Activated CD4-positive, alpha-beta memory T cell treated with anti-CD3 and anti-CD28 coated beads, Interleukin-2, amount 10 ng/mL, durations not matched to agents 7 days and 5 days (primary cell): ENCODE measurements at regions not wholly inside any gene's neighbourhood (a gene's known extent, or its start where the extent isn't known, plus 50 kb on each side); places are given as distances from the start of the nearest gene placed in this dataset.
"Not testable (repeated sequence)": the region's sequence is repeated elsewhere in the genome, so short reads cannot be mapped to it uniquely, and the experiment has no call there.

Source experiments
- CTCF ChIA-PET: fragments of 350-600 bp; sonication (Branson Sonifier 250); formaldehyde crosslinking; loops from one replicate; lab custom pipeline; 2021; ENCODE audit warnings: antibody characterized with exemption, inconsistent platforms; lab: Charles Lee
- POLR2A ChIA-PET: fragments of 350-600 bp; sonication (Branson Sonifier 250); formaldehyde crosslinking; loops from one replicate; lab custom pipeline; 2021; ENCODE audit warnings: antibody characterized with exemption; lab: Charles Lee
- DNase-seq: peaks from one replicate; pipeline ENCODE4 v3.0.0-alpha.2; 2020
- H3K27ac Mint-ChIP-seq: one replicate; pipeline ENCODE4 v1.8.0; 2021; ENCODE audit warnings: mild to moderate bottlenecking, mixed read lengths
- H3K27me3 Mint-ChIP-seq: one replicate; pipeline ENCODE4 v1.8.0; 2021; ENCODE audit warnings: mixed read lengths
- H3K36me3 Mint-ChIP-seq: one replicate; pipeline ENCODE4 v1.8.0; 2021; ENCODE audit warnings: low read depth, mixed read lengths
- H3K4me1 Mint-ChIP-seq: one replicate; pipeline ENCODE4 v1.8.0; 2021; ENCODE audit warnings: mixed read lengths
- H3K4me3 Mint-ChIP-seq: one replicate; pipeline ENCODE4 v1.8.0; 2021; ENCODE audit warnings: mild to moderate bottlenecking, mixed read lengths
- H3K9me3 Mint-ChIP-seq: one replicate; pipeline ENCODE4 v1.8.0; 2021; ENCODE audit warnings: mixed read lengths

- ChIA-PET POLR2A (no interaction called here), CTCF (no interaction called here)
- Mint-ChIP-seq H3K4me1 (no peaks in the 10 kb centered on the region), H3K36me3 (no peaks in the 10 kb centered on the region), H3K4me3 (no peak overlapping the region), H3K27me3 (no peaks in the 10 kb centered on the region), H3K9me3 (peaks cover 6% of the 10 kb centered on the region), H3K27ac (no peak overlapping the region)
- DNase-seq = no peak
Observed at GRCh38 chr4:75154994-75155393, 222.1 kb downstream of the PARM1 start.

GRCh38 chr4:75146223-75146622, 213.3 kb downstream of the PARM1 start:
- no peak overlapping the region for H3K27ac Mint-ChIP-seq

GRCh38 chr4:75144475-75144874, 211.6 kb downstream of the PARM1 start:
- H3K9me3 Mint-ChIP-seq = no peaks in the 10 kb centered on the region
- no peak overlapping the region for H3K4me3 Mint-ChIP-seq
- H3K27ac Mint-ChIP-seq = no peak overlapping the region
- H3K27me3 Mint-ChIP-seq = no peaks in the 10 kb centered on the region
- no peak for DNase-seq
- CTCF ChIA-PET = no interaction called here
- no peaks in the 10 kb centered on the region for H3K36me3 Mint-ChIP-seq
- POLR2A ChIA-PET = no interaction called here
- H3K4me1 Mint-ChIP-seq = no peaks in the 10 kb centered on the region

More at GRCh38 chr4:75146223-75146622, 213.3 kb downstream of the PARM1 start:
- ChIA-PET POLR2A (no interaction called here), CTCF (no interaction called here)
- DNase-seq = no peak
- H3K27me3 Mint-ChIP-seq = no peaks in the 10 kb centered on the region
- H3K9me3 Mint-ChIP-seq = no peaks in the 10 kb centered on the region
- no peaks in the 10 kb centered on the region for H3K4me1 Mint-ChIP-seq
- H3K4me3 Mint-ChIP-seq = no peak overlapping the region
- H3K36me3 Mint-ChIP-seq = no peaks in the 10 kb centered on the region

- Mint-ChIP-seq H3K27ac (no peak overlapping the region), H3K4me3 (no peak overlapping the region), H3K4me1 (no peaks in the 10 kb centered on the region), H3K27me3 (no peaks in the 10 kb centered on the region), H3K9me3 (no peaks in the 10 kb centered on the region), H3K36me3 (no peaks in the 10 kb centered on the region)
- POLR2A ChIA-PET = no interaction called here
- CTCF ChIA-PET = interaction anchor here (0.6 kb wide), 1 partner anchor 33 kb away, joined by 4 read pairs; no protein-coding TSS in a partner anchor
- no peak for DNase-seq
Observed at GRCh38 chr4:75142850-75143249, 209.9 kb downstream of the PARM1 start.

GRCh38 chr4:75142382-75142781, 209.5 kb downstream of the PARM1 start:
- no peaks in the 10 kb centered on the region for H3K36me3 Mint-ChIP-seq
- H3K27ac Mint-ChIP-seq = no peak overlapping the region
- ChIA-PET CTCF (interaction anchor here (0.6 kb wide), 1 partner anchor 33 kb away, joined by 4 read pairs; no protein-coding TSS in a partner anchor), POLR2A (no interaction called here)
- no peaks in the 10 kb centered on the region for H3K9me3 Mint-ChIP-seq
- H3K4me3 Mint-ChIP-seq = no peak overlapping the region
- H3K4me1 Mint-ChIP-seq = no peaks in the 10 kb centered on the region
- H3K27me3 Mint-ChIP-seq = no peaks in the 10 kb centered on the region
- no peak for DNase-seq

- Mint-ChIP-seq H3K27me3 (no peaks in the 10 kb centered on the region), H3K9me3 (no peaks in the 10 kb centered on the region), H3K4me3 (no peak overlapping the region), H3K4me1 (no peaks in the 10 kb centered on the region), H3K36me3 (no peaks in the 10 kb centered on the region), H3K27ac (no peak overlapping the region)
- POLR2A ChIA-PET = no interaction called here
- no peak for DNase-seq
- CTCF ChIA-PET = no interaction called here
Observed at GRCh38 chr4:75141162-75141561, 208.2 kb downstream of the PARM1 start.

- Mint-ChIP-seq H3K4me1 (no peaks in the 10 kb centered on the region), H3K4me3 (no peak overlapping the region), H3K36me3 (no peaks in the 10 kb centered on the region), H3K27ac (no peak overlapping the region), H3K9me3 (no peaks in the 10 kb centered on the region), H3K27me3 (no peaks in the 10 kb centered on the region)
- DNase-seq = no peak
- POLR2A ChIA-PET = no interaction called here
- CTCF ChIA-PET = interaction anchor here (0.5 kb wide), 1 partner anchor 106 kb away, joined by 4 read pairs; no protein-coding TSS in a partner anchor
Observed at GRCh38 chr4:75137302-75137701, 204.4 kb downstream of the PARM1 start.

- Mint-ChIP-seq H3K4me3 (no peak overlapping the region), H3K4me1 (no peaks in the 10 kb centered on the region), H3K36me3 (no peaks in the 10 kb centered on the region), H3K9me3 (no peaks in the 10 kb centered on the region), H3K27me3 (no peaks in the 10 kb centered on the region), H3K27ac (no peak overlapping the region)
- ChIA-PET POLR2A (no interaction called here), CTCF (no interaction called here)
- DNase-seq = no peak
Observed at GRCh38 chr4:75135068-75135825, 202.3 kb downstream of the PARM1 start.

GRCh38 chr4:75126870-75127269, 194.0 kb downstream of the PARM1 start:
- H3K36me3 Mint-ChIP-seq, CTCF ChIA-PET, H3K27me3 Mint-ChIP-seq, H3K27ac Mint-ChIP-seq, H3K9me3 Mint-ChIP-seq, H3K4me1 Mint-ChIP-seq, DNase-seq, H3K4me3 Mint-ChIP-seq, POLR2A ChIA-PET: not testable (repeated sequence)

- ChIA-PET CTCF (no interaction called here), POLR2A (no interaction called here)
- no peak for DNase-seq
- H3K27me3 Mint-ChIP-seq = no peaks in the 10 kb centered on the region
- H3K36me3 Mint-ChIP-seq = no peaks in the 10 kb centered on the region
- H3K27ac Mint-ChIP-seq = no peak overlapping the region
- H3K4me3 Mint-ChIP-seq = no peak overlapping the region
- peaks cover 2% of the 10 kb centered on the region for H3K9me3 Mint-ChIP-seq
- no peaks in the 10 kb centered on the region for H3K4me1 Mint-ChIP-seq
Observed at GRCh38 chr4:75126058-75126457, 193.1 kb downstream of the PARM1 start.

GRCh38 chr4:75122424-75123014, 189.6 kb downstream of the PARM1 start:
- H3K27ac Mint-ChIP-seq = no peak overlapping the region
- ChIA-PET CTCF (no interaction called here), POLR2A (no interaction called here)
- H3K27me3 Mint-ChIP-seq = no peaks in the 10 kb centered on the region
- peaks cover 9% of the 10 kb centered on the region for H3K9me3 Mint-ChIP-seq
- H3K36me3 Mint-ChIP-seq = no peaks in the 10 kb centered on the region
- no peak overlapping the region for H3K4me3 Mint-ChIP-seq
- no peaks in the 10 kb centered on the region for H3K4me1 Mint-ChIP-seq
- no peak for DNase-seq

- DNase-seq = no peak
- Mint-ChIP-seq H3K27ac (no peak overlapping the region), H3K36me3 (no peaks in the 10 kb centered on the region), H3K4me3 (no peak overlapping the region), H3K27me3 (no peaks in the 10 kb centered on the region), H3K9me3 (peaks cover 11% of the 10 kb centered on the region), H3K4me1 (no peaks in the 10 kb centered on the region)
- CTCF ChIA-PET = no interaction called here
- POLR2A ChIA-PET = no interaction called here
Observed at GRCh38 chr4:75118739-75119138, 185.8 kb downstream of the PARM1 start.

- no peak overlapping the region for H3K27ac Mint-ChIP-seq
- H3K27me3 Mint-ChIP-seq = no peaks in the 10 kb centered on the region
- ChIA-PET CTCF (no interaction called here), POLR2A (no interaction called here)
- H3K36me3 Mint-ChIP-seq = no peaks in the 10 kb centered on the region
- peaks cover 2% of the 10 kb centered on the region for H3K9me3 Mint-ChIP-seq
- no peak for DNase-seq
- H3K4me3 Mint-ChIP-seq = no peak overlapping the region
- H3K4me1 Mint-ChIP-seq = no peaks in the 10 kb centered on the region
Observed at GRCh38 chr4:75110061-75110460, 177.1 kb downstream of the PARM1 start.
